ENCODE measurements at regions not wholly inside any gene's neighbourhood (a gene's known extent, or its start where the extent isn't known, plus 50 kb on each side); places are given as distances from the start of the nearest gene placed in this dataset.

GRCh38 chr7:88455696-88456095, 149.0 kb upstream of the STEAP4 start:
- Histone ChIP-seq H4K20me1 (ENCODE audit: control insufficient read depth, extremely low read depth, insufficient read depth, low read length) (no peaks in the 10 kb centered on the region), H3K9me1 (ENCODE audit: control insufficient read depth, extremely low read depth, insufficient read depth, low read length) (no peaks in the 10 kb centered on the region), H3K79me2 (ENCODE audit: control insufficient read depth, insufficient read depth, low read length) (no peaks in the 10 kb centered on the region), H3K4me3 (ENCODE audit: control insufficient read depth in 2 of 3, extremely low read depth in 1 of 3, insufficient read depth in 2 of 3, low read depth in 1 of 3, low read length in 3 of 3) (no peak overlapping the region), H3K9ac (ENCODE audit: control insufficient read depth, extremely low read depth, insufficient read depth, low read length) (no peak overlapping the region), H3K4me1 (ENCODE audit: control insufficient read depth, extremely low read depth, insufficient read depth, low read length) (peaks cover 9% of the 10 kb centered on the region), H3K36me3 (ENCODE audit: control insufficient read depth in 2 of 2, extremely low read depth in 1 of 2, insufficient read depth in 2 of 2, low read length in 2 of 2) (no peaks in the 10 kb centered on the region), H3K4me2 (ENCODE audit: control insufficient read depth, extremely low read depth, insufficient read depth, low read depth, low read length) (no peak overlapping the region), H3K27me3 (ENCODE audit: control insufficient read depth, extremely low read depth, insufficient read depth, low read length) (no peaks in the 10 kb centered on the region), H3K9me3 (ENCODE audit: control insufficient read depth, low read depth, low read length) (no peaks in the 10 kb centered on the region), H3K27ac (ENCODE audit: control insufficient read depth, insufficient read depth, low read length) (no peak overlapping the region), H2AFZ (ENCODE audit: control insufficient read depth, low read length) (no peak overlapping the region)
- dilution Hi-C loops (cut with MboI; ENCODE audit: extremely low pct_ligation_motif_present, low sequenced_read_pairs) = no loop called here
- TF ChIP-seq, protein P1, sequence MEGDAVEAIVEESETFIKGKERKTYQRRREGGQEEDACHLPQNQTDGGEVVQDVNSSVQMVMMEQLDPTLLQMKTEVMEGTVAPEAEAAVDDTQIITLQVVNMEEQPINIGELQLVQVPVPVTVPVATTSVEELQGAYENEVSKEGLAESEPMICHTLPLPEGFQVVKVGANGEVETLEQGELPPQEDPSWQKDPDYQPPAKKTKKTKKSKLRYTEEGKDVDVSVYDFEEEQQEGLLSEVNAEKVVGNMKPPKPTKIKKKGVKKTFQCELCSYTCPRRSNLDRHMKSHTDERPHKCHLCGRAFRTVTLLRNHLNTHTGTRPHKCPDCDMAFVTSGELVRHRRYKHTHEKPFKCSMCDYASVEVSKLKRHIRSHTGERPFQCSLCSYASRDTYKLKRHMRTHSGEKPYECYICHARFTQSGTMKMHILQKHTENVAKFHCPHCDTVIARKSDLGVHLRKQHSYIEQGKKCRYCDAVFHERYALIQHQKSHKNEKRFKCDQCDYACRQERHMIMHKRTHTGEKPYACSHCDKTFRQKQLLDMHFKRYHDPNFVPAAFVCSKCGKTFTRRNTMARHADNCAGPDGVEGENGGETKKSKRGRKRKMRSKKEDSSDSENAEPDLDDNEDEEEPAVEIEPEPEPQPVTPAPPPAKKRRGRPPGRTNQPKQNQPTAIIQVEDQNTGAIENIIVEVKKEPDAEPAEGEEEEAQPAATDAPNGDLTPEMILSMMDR (optimal IDR thresholded peaks at IDR 0.05 in 1 of 3, IDR thresholded peaks at IDR 0.05 in 1 of 3, conservative IDR thresholded peaks at IDR 0.05 in 1 of 3; ENCODE audit: extremely low read depth in 1 of 3, insufficient read depth in 2 of 3, low read length in 3 of 3) = no peak
- TF ChIP-seq EZH2 (IDR thresholded peaks at IDR 0.05; ENCODE audit: low read length) = no peak
- FAIRE-seq = no peak
- DNase-seq (ENCODE audit: low read depth, low spot score) = no peak

DNA sequence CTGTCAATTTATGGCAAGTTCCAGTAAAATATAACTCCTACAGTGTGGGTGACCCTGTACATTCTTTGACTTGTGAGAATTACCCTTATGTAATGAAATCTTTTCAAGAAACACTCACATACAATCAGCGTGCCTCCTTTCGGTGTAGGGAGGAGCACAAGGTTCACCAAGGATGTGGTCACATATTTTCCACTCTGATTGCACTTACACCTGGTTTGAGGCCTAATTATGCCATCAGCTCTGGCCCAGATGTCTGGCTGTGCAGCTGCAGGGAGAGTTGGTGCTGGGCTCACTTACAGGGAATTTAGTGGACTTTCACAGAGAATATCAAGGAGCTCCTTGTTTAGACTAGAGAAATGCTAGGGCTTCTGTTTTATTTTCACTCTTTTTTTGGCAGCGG, 146.0 kb upstream of the STEAP4 start:
- H3K27ac ChIP-seq (ENCODE audit: control insufficient read depth, insufficient read depth, low read length) = no peak overlapping the region
- H3K4me1 ChIP-seq (ENCODE audit: control insufficient read depth, extremely low read depth, insufficient read depth, low read length) = peaks cover 9% of the 10 kb centered on the region
- no peaks in the 10 kb centered on the region for H3K36me3 ChIP-seq (ENCODE audit: control insufficient read depth in 2 of 2, extremely low read depth in 1 of 2, insufficient read depth in 2 of 2, low read length in 2 of 2)
- no peaks in the 10 kb centered on the region for H3K9me1 ChIP-seq (ENCODE audit: control insufficient read depth, extremely low read depth, insufficient read depth, low read length)
- H3K4me3 ChIP-seq (ENCODE audit: control insufficient read depth in 2 of 3, extremely low read depth in 1 of 3, insufficient read depth in 2 of 3, low read depth in 1 of 3, low read length in 3 of 3) = no peak overlapping the region
- dilution Hi-C loops (cut with MboI; ENCODE audit: extremely low pct_ligation_motif_present, low sequenced_read_pairs) = no loop called here
- H3K4me2 ChIP-seq (ENCODE audit: control insufficient read depth, extremely low read depth, insufficient read depth, low read depth, low read length) = no peak overlapping the region
- DNase-seq (ENCODE audit: low read depth, low spot score) = no peak
- H3K9me3 ChIP-seq (ENCODE audit: control insufficient read depth, low read depth, low read length) = no peaks in the 10 kb centered on the region
- H3K27me3 ChIP-seq (ENCODE audit: control insufficient read depth, extremely low read depth, insufficient read depth, low read length) = no peaks in the 10 kb centered on the region
- H4K20me1 ChIP-seq (ENCODE audit: control insufficient read depth, extremely low read depth, insufficient read depth, low read length) = no peaks in the 10 kb centered on the region
- no peak overlapping the region for H3K9ac ChIP-seq (ENCODE audit: control insufficient read depth, extremely low read depth, insufficient read depth, low read length)
- no peak for TF ChIP-seq EZH2 (IDR thresholded peaks at IDR 0.05; ENCODE audit: low read length)
- TF ChIP-seq, protein P1 (optimal IDR thresholded peaks at IDR 0.05 in 1 of 3, IDR thresholded peaks at IDR 0.05 in 1 of 3, conservative IDR thresholded peaks at IDR 0.05 in 1 of 3; ENCODE audit: extremely low read depth in 1 of 3, insufficient read depth in 2 of 3, low read length in 3 of 3) = no peak
- H3K79me2 ChIP-seq (ENCODE audit: control insufficient read depth, insufficient read depth, low read length) = no peaks in the 10 kb centered on the region
- no peak for FAIRE-seq
- H2AFZ ChIP-seq (ENCODE audit: control insufficient read depth, low read length) = no peak overlapping the region
